OCI-LY7 (cell line): ENCODE measurements at regions not wholly inside any gene's neighbourhood (a gene's known extent, or its start where the extent isn't known, plus 50 kb on each side); places are given as distances from the start of the nearest gene placed in this dataset.

Source experiments
- CTCF ChIP-seq: fragments of 200-600 bp; sonication (generic); conservative IDR thresholded peaks from 2 replicates; pipeline ENCODE4 v1.5.1; 2014; ENCODE audit warnings: mild to moderate bottlenecking, antibody characterized with exemption, low read length, moderate library complexity, mixed read lengths
- EZH2phosphoT487 ChIP-seq: fragments of 200-600 bp; sonication (generic); IDR thresholded peaks from 2 replicates; pipeline ENCODE4 v1.6.1; 2018; ENCODE audit warnings: low read depth, borderline replicate concordance, mild to moderate bottlenecking, mixed run types, antibody characterized with exemption, low read length, moderate library complexity, mixed read lengths

DNA sequence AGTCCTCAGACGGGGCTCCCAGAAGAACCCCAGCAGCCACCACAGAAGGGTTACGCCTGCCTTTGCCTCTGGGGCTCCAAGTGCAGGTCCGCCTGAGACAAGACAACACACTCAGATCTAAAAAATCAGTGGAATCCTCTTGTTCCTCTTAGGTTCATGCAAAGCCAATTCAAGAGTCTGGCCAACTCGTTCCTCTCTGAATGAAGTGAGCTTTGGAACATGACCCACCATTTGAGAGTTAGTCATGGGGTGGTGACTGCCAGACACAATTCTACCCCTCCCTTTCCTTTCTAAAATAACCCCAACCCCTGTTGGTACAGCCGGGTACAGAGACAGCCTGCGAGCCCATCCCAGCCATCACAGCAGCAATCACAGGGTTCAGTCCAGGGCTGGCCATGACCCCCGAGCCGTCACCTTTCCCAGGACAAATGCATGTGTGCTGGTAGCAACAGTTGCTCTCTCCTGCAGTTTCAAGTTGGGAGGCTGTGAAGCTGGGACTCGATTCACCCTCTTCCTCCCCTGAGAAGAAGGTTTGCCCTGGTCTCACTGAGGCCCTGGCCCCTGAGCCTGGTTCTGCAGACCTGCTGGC, 183.1 kb upstream of the SH3BP4 start:
- TF ChIP-seq CTCF (no peak), EZH2phosphoT487 (no peak)
